ENCODE measurements at regions not wholly inside any gene's neighbourhood (a gene's known extent, or its start where the extent isn't known, plus 50 kb on each side); places are given as distances from the start of the nearest gene placed in this dataset.

GRCh38 chr3:70657454-70657853 is 345.0 kb upstream of the MDFIC2 start:
- H3K27me3 Mint-ChIP-seq (ENCODE audit: low read depth) = peaks cover 24% of the 10 kb centered on the region
- no peak overlapping the region for H3K27ac Mint-ChIP-seq (ENCODE audit: unreplicated experiment)
- no peak overlapping the region for H3K4me3 Mint-ChIP-seq (ENCODE audit: unreplicated experiment)
- no peak for DNase-seq (ENCODE audit: low spot score)
- TF ChIP-seq, protein P1, sequence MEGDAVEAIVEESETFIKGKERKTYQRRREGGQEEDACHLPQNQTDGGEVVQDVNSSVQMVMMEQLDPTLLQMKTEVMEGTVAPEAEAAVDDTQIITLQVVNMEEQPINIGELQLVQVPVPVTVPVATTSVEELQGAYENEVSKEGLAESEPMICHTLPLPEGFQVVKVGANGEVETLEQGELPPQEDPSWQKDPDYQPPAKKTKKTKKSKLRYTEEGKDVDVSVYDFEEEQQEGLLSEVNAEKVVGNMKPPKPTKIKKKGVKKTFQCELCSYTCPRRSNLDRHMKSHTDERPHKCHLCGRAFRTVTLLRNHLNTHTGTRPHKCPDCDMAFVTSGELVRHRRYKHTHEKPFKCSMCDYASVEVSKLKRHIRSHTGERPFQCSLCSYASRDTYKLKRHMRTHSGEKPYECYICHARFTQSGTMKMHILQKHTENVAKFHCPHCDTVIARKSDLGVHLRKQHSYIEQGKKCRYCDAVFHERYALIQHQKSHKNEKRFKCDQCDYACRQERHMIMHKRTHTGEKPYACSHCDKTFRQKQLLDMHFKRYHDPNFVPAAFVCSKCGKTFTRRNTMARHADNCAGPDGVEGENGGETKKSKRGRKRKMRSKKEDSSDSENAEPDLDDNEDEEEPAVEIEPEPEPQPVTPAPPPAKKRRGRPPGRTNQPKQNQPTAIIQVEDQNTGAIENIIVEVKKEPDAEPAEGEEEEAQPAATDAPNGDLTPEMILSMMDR (IDR thresholded peaks at IDR 0.05) = no peak
- H3K36me3 Mint-ChIP-seq (ENCODE audit: low read depth) = peaks cover 7% of the 10 kb centered on the region
- H3K9me3 Mint-ChIP-seq (ENCODE audit: low read depth) = peaks cover 13% of the 10 kb centered on the region
- H3K4me1 Mint-ChIP-seq (ENCODE audit: low read depth) = peaks cover 8% of the 10 kb centered on the region

DNA sequence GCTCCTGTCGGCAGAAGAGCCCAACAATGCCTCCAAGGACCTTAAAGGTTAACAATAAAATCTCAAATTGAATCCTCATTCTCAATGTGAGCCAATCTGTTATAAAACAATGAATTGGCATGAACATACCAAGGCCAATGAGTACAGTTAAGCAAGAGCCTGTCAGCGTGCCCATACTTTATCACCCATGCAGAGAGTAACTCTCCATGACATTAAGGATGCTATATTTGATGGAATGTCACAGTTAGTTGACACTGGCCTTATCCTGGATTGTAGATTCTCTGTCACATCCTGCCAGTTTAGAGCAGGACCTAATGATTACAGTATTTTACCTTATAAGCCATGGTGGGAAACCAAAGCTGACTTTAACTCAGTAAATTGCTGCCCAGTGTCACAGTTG is 335.4 kb upstream of the MDFIC2 start:
- TF ChIP-seq, protein P1 (IDR thresholded peaks at IDR 0.05) = no peak
- no peak for DNase-seq (ENCODE audit: low spot score)
- no peak overlapping the region for H3K27ac Mint-ChIP-seq (ENCODE audit: unreplicated experiment)
- H3K4me3 Mint-ChIP-seq (ENCODE audit: unreplicated experiment) = no peak overlapping the region
- peaks cover 3% of the 10 kb centered on the region for H3K9me3 Mint-ChIP-seq (ENCODE audit: low read depth)
- peaks cover 2% of the 10 kb centered on the region for H3K36me3 Mint-ChIP-seq (ENCODE audit: low read depth)
- peaks cover 6% of the 10 kb centered on the region for H3K27me3 Mint-ChIP-seq (ENCODE audit: low read depth)
- H3K4me1 Mint-ChIP-seq (ENCODE audit: low read depth) = no peaks in the 10 kb centered on the region

DNA sequence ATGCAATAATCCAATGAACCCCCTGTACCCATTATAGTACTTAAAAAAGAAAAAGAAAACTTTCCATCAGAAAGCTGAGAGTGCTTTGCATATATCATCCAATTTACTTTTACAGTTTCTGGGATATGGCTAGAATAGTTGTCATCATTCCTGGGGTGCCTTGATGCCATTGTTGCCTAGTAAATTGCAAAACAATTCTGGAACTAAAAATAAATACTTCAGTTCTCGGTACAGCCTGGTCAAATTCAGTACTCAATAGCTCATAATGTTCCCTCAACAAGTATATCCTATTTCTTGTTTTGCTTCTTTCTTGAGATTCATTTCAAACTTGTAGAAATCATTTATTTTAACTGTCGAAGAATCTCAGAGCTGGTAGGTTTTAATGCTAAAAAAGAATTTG is 334.7 kb upstream of the MDFIC2 start:
- H3K27me3 Mint-ChIP-seq (ENCODE audit: low read depth) = peaks cover 6% of the 10 kb centered on the region
- H3K4me3 Mint-ChIP-seq (ENCODE audit: unreplicated experiment) = no peak overlapping the region
- no peak overlapping the region for H3K27ac Mint-ChIP-seq (ENCODE audit: unreplicated experiment)
- H3K4me1 Mint-ChIP-seq (ENCODE audit: low read depth) = no peaks in the 10 kb centered on the region
- H3K36me3 Mint-ChIP-seq (ENCODE audit: low read depth) = peaks cover 2% of the 10 kb centered on the region
- DNase-seq (ENCODE audit: low spot score) = no peak
- peaks cover 3% of the 10 kb centered on the region for H3K9me3 Mint-ChIP-seq (ENCODE audit: low read depth)
- TF ChIP-seq, protein P1 (IDR thresholded peaks at IDR 0.05) = no peak

DNA sequence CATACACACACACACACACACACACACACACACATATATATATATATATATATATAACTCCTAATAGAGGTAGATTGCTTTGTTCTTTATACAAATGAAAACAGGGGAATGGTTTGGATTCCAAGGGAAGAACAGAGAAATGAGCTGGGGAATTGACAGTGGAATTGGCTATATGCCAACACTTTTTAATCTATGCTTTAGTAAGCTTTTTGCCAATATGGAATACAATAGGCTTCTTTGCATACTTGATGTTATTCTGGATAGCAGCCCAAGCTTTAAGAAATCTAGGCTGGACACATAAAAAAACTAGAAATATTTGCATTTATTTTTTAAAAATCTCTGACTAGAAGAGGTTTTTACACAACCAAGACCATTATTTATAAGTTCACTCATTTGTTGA is 334.2 kb upstream of the MDFIC2 start:
- no peak overlapping the region for H3K4me3 Mint-ChIP-seq (ENCODE audit: unreplicated experiment)
- H3K27me3 Mint-ChIP-seq (ENCODE audit: low read depth) = peaks cover 6% of the 10 kb centered on the region
- H3K4me1 Mint-ChIP-seq (ENCODE audit: low read depth) = no peaks in the 10 kb centered on the region
- no peak for DNase-seq (ENCODE audit: low spot score)
- peaks cover 3% of the 10 kb centered on the region for H3K9me3 Mint-ChIP-seq (ENCODE audit: low read depth)
- TF ChIP-seq, protein P1 (IDR thresholded peaks at IDR 0.05) = no peak
- H3K27ac Mint-ChIP-seq (ENCODE audit: unreplicated experiment) = no peak overlapping the region
- peaks cover 2% of the 10 kb centered on the region for H3K36me3 Mint-ChIP-seq (ENCODE audit: low read depth)

DNA sequence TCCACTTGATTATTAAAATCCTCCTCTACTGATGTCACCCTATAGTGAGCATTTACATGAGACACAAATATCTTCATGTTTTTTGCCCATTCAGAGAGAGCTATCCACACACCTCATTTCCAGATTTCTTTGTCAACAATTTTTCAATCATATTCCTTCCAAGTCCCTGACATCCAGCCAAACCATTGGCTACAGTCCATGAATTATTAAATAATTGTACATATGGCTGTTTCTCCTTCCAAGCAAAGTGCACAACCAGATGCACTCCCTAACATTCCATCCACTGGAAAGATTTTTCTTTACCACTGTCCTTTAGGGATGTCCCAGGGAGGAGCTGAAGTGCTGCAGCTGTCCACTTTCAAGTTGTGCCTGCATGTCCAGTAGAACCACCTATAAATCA is 328.0 kb upstream of the MDFIC2 start:
- no peak for DNase-seq (ENCODE audit: low spot score)
- H3K4me3 Mint-ChIP-seq (ENCODE audit: unreplicated experiment) = no peak overlapping the region
- no peak overlapping the region for H3K27ac Mint-ChIP-seq (ENCODE audit: unreplicated experiment)
- peaks cover 3% of the 10 kb centered on the region for H3K27me3 Mint-ChIP-seq (ENCODE audit: low read depth)
- no peaks in the 10 kb centered on the region for H3K4me1 Mint-ChIP-seq (ENCODE audit: low read depth)
- TF ChIP-seq, protein P1 (IDR thresholded peaks at IDR 0.05) = no peak
- peaks cover 10% of the 10 kb centered on the region for H3K9me3 Mint-ChIP-seq (ENCODE audit: low read depth)
- H3K36me3 Mint-ChIP-seq (ENCODE audit: low read depth) = peaks cover 2% of the 10 kb centered on the region
